ENCODE measurements at regions not wholly inside any gene's neighbourhood (a gene's known extent, or its start where the extent isn't known, plus 50 kb on each side); places are given as distances from the start of the nearest gene placed in this dataset.

DNA sequence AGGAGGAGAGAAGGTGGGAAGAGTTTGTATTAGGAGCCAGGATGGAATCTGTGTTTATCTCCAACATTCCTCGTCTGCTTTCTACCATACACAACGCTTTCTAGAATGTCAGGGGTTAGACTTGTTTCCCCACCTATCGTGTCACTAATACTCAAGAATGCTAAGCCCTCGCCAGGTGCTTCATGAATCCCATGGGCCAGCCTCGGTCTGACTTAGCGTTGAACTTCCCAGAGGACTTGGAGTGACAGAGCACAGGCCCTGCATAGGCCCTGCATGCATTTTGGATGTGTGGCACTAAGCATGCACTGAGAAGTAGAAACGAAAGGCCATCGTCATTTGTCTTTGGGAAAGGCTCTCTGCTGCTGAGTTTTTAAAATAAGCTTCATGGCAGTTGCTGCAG lies 328.7 kb downstream of the NSG2 start:
- no peak for TF ChIP-seq POLR2A (IDR thresholded peaks at IDR 0.05)
- TF ChIP-seq, protein P1, sequence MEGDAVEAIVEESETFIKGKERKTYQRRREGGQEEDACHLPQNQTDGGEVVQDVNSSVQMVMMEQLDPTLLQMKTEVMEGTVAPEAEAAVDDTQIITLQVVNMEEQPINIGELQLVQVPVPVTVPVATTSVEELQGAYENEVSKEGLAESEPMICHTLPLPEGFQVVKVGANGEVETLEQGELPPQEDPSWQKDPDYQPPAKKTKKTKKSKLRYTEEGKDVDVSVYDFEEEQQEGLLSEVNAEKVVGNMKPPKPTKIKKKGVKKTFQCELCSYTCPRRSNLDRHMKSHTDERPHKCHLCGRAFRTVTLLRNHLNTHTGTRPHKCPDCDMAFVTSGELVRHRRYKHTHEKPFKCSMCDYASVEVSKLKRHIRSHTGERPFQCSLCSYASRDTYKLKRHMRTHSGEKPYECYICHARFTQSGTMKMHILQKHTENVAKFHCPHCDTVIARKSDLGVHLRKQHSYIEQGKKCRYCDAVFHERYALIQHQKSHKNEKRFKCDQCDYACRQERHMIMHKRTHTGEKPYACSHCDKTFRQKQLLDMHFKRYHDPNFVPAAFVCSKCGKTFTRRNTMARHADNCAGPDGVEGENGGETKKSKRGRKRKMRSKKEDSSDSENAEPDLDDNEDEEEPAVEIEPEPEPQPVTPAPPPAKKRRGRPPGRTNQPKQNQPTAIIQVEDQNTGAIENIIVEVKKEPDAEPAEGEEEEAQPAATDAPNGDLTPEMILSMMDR (IDR thresholded peaks at IDR 0.05), result no peak
